Mesendoderm (in vitro differentiated cells): ENCODE measurements at regions not wholly inside any gene's neighbourhood (a gene's known extent, or its start where the extent isn't known, plus 50 kb on each side); places are given as distances from the start of the nearest gene placed in this dataset.

ENCODE experiments used
- DNase-seq: peaks from one replicate; pipeline ENCODE4 v3.0.0; 2013
- H2AK5ac ChIP-seq: 2 replicates; pipeline ENCODE4 v1.6.1; 2013; ENCODE audit warnings: low read length, inconsistent platforms
- H2BK120ac ChIP-seq: 2 replicates; pipeline ENCODE4 v1.6.1; 2013; ENCODE audit warnings: low read depth, mild to moderate bottlenecking, low read length, moderate library complexity, mixed read lengths
- H2BK15ac ChIP-seq: replicated peaks from 2 replicates; pipeline ENCODE4 v1.6.1; 2013; ENCODE audit warnings: low read depth, mild to moderate bottlenecking, moderate library complexity
- H2BK5ac ChIP-seq: 2 replicates; pipeline ENCODE4 v1.6.1; 2013; ENCODE audit warnings: low read length, inconsistent platforms
- H3K18ac ChIP-seq: 2 replicates; pipeline ENCODE4 v1.6.1; 2013; ENCODE audit warnings: mild to moderate bottlenecking, low read length, mixed read lengths
- H3K23ac ChIP-seq: one replicate; pipeline ENCODE4 v1.6.1; 2013; ENCODE audit warnings: low read length
- H3K27ac ChIP-seq: 2 replicates; pipeline ENCODE4 v1.5.1; 2013; ENCODE audit warnings: low read depth, mild to moderate bottlenecking, inconsistent platforms, low read length, moderate library complexity
- H3K27me3 ChIP-seq: 2 replicates; pipeline ENCODE4 v1.6.1; 2013; ENCODE audit warnings: low read length, control low read depth, mild to moderate bottlenecking, inconsistent platforms; ENCODE audit not compliant: insufficient read depth, poor library complexity
- H3K36me3 ChIP-seq: 2 replicates; pipeline ENCODE4 v1.6.1; 2013; ENCODE audit warnings: low read length, inconsistent platforms; ENCODE audit not compliant: control insufficient read depth, insufficient read depth
- H3K4ac ChIP-seq: one replicate; pipeline ENCODE4 v1.6.1; 2013; ENCODE audit warnings: low read depth, mild to moderate bottlenecking, low read length, moderate library complexity
- H3K4me1 ChIP-seq: 2 replicates; pipeline ENCODE4 v1.6.1; 2013; ENCODE audit warnings: low read depth, low read length, inconsistent platforms; ENCODE audit not compliant: control insufficient read depth
- H3K4me2 ChIP-seq: 2 replicates; pipeline ENCODE4 v1.6.1; 2013; ENCODE audit warnings: low read length
- H3K4me3 ChIP-seq: 2 replicates; pipeline ENCODE4 v1.5.1; 2013; ENCODE audit warnings: mild to moderate bottlenecking, low read length
- H3K56ac ChIP-seq: one replicate; pipeline ENCODE4 v1.6.1; 2013; ENCODE audit warnings: low read length
- H3K79me1 ChIP-seq: 2 replicates; pipeline ENCODE4 v1.6.1; 2013; ENCODE audit warnings: low read length, inconsistent platforms
- H3K79me2 ChIP-seq: 2 replicates; pipeline ENCODE4 v1.6.1; 2013; ENCODE audit warnings: mild to moderate bottlenecking, low read length; ENCODE audit not compliant: control insufficient read depth, insufficient read depth
- H3K9ac ChIP-seq: 2 replicates; pipeline ENCODE4 v1.6.1; 2013; ENCODE audit warnings: low read length, inconsistent platforms
- H4K5ac ChIP-seq: one replicate; pipeline ENCODE4 v1.6.1; 2013; ENCODE audit warnings: low read length
- H4K8ac ChIP-seq: one replicate; pipeline ENCODE4 v1.6.1; 2013; ENCODE audit warnings: low read depth, mild to moderate bottlenecking, control low read depth, low read length, moderate library complexity
- WGBS: extraction: QIAGEN DNeasy Blood & Tissue Kit; methylation state at CpG from one replicate; pipeline ENCODE4 v1.1.7; 2013; ENCODE audit warnings: low lambda C conversion rate, missing lambda C conversion rate; ENCODE audit not compliant: insufficient coverage; ENCODE audit errors: extremely low coverage; 5-methylcytosine and 5-hydroxymethylcytosine counted together

GRCh38 chr15:77822631-77823230 is 190.0 kb upstream of the LINGO1 start:
- Histone ChIP-seq H3K4me3 (no peak overlapping the region), H2BK120ac (no peak overlapping the region), H3K79me1 (no peaks in the 10 kb centered on the region), H4K5ac (no peak overlapping the region), H3K18ac (no peak overlapping the region), H2BK5ac (no peak overlapping the region), H3K4ac (no peak overlapping the region), H2BK15ac (no peak overlapping the region), H3K9ac (no peak overlapping the region), H3K4me2 (no peak overlapping the region), H3K36me3 (no peaks in the 10 kb centered on the region), H3K27me3 (peaks cover 23% of the 10 kb centered on the region), H3K27ac (no peak overlapping the region), H3K56ac (no peak overlapping the region), H2AK5ac (no peak overlapping the region), H3K23ac (no peak overlapping the region), H3K4me1 (peaks cover 4% of the 10 kb centered on the region), H3K79me2 (no peaks in the 10 kb centered on the region), H4K8ac (no peak overlapping the region)
- no CpG with 5 or more reads among the region's 7 CpGs for WGBS
- DNase-seq: no peak

- H3K4me1 ChIP-seq: peaks cover 4% of the 10 kb centered on the region
- no peak overlapping the region for H2BK120ac ChIP-seq
- no peaks in the 10 kb centered on the region for H3K79me1 ChIP-seq
- no peaks in the 10 kb centered on the region for H3K79me2 ChIP-seq
- no peak overlapping the region for H3K18ac ChIP-seq
- H3K27ac ChIP-seq: no peak overlapping the region
- H3K4ac ChIP-seq: no peak overlapping the region
- no peak overlapping the region for H3K9ac ChIP-seq
- H3K4me3 ChIP-seq: no peak overlapping the region
- WGBS: no CpG with 5 or more reads among the region's 2 CpGs
- peaks cover 25% of the 10 kb centered on the region for H3K27me3 ChIP-seq
- H2BK5ac ChIP-seq: no peak overlapping the region
- no peak for DNase-seq
- no peak overlapping the region for H3K4me2 ChIP-seq
- no peaks in the 10 kb centered on the region for H3K36me3 ChIP-seq
- H4K5ac ChIP-seq: no peak overlapping the region
- no peak overlapping the region for H3K56ac ChIP-seq
- H2AK5ac ChIP-seq: no peak overlapping the region
- H4K8ac ChIP-seq: no peak overlapping the region
- no peak overlapping the region for H2BK15ac ChIP-seq
- H3K23ac ChIP-seq: no peak overlapping the region
Observed at GRCh38 chr15:77821959-77822256, 189.2 kb upstream of the LINGO1 start.

GRCh38 chr15:77821188-77821958 is 188.7 kb upstream of the LINGO1 start:
- peak; percentile 63 for DNase-seq
- Histone ChIP-seq H2AK5ac (no peak overlapping the region), H3K9ac (no peak overlapping the region), H3K79me2 (no peaks in the 10 kb centered on the region), H3K18ac (no peak overlapping the region), H4K5ac (no peak overlapping the region), H3K4ac (no peak overlapping the region), H3K27ac (no peak overlapping the region), H2BK120ac (no peak overlapping the region), H2BK15ac (no peak overlapping the region), H3K4me2 (no peak overlapping the region), H3K79me1 (no peaks in the 10 kb centered on the region), H3K36me3 (no peaks in the 10 kb centered on the region), H2BK5ac (no peak overlapping the region), H3K27me3 (peaks cover 25% of the 10 kb centered on the region), H3K23ac (no peak overlapping the region), H4K8ac (no peak overlapping the region), H3K56ac (no peak overlapping the region), H3K4me3 (no peak overlapping the region), H3K4me1 (peaks cover 4% of the 10 kb centered on the region)
- WGBS: no CpG with 5 or more reads among the region's 12 CpGs

- H3K4me2 ChIP-seq: peak overlapping the region; percentile 82
- no peak overlapping the region for H3K18ac ChIP-seq
- no peak overlapping the region for H2BK15ac ChIP-seq
- no peaks in the 10 kb centered on the region for H3K36me3 ChIP-seq
- peaks cover 25% of the 10 kb centered on the region for H3K27me3 ChIP-seq
- H3K4me1 ChIP-seq: no peaks in the 10 kb centered on the region
- H2BK120ac ChIP-seq: no peak overlapping the region
- peak overlapping the region; percentile 5 for H3K56ac ChIP-seq
- no peak overlapping the region for H3K27ac ChIP-seq
- no peak overlapping the region for H3K4ac ChIP-seq
- H4K8ac ChIP-seq: no peak overlapping the region
- no peak overlapping the region for H3K4me3 ChIP-seq
- peak overlapping the region; percentile 13 for H3K9ac ChIP-seq
- H2AK5ac ChIP-seq: no peak overlapping the region
- no peaks in the 10 kb centered on the region for H3K79me1 ChIP-seq
- no peaks in the 10 kb centered on the region for H3K79me2 ChIP-seq
- H2BK5ac ChIP-seq: no peak overlapping the region
- no peak overlapping the region for H4K5ac ChIP-seq
- WGBS: no CpG with 5 or more reads among the region's 89 CpGs
- H3K23ac ChIP-seq: no peak overlapping the region
- peak; percentile 68 for DNase-seq
Observed at GRCh38 chr15:77819851-77820728, 187.4 kb upstream of the LINGO1 start.

- Histone ChIP-seq H2BK120ac (no peak overlapping the region), H3K56ac (peak overlapping the region; percentile 79), H3K9ac (peak overlapping the region; percentile 45), H3K27ac (no peak overlapping the region), H4K5ac (no peak overlapping the region), H3K27me3 (peaks cover 25% of the 10 kb centered on the region), H4K8ac (no peak overlapping the region), H2BK15ac (no peak overlapping the region), H2BK5ac (no peak overlapping the region), H3K36me3 (no peaks in the 10 kb centered on the region), H3K79me2 (no peaks in the 10 kb centered on the region), H3K4me1 (no peaks in the 10 kb centered on the region), H3K4me2 (peak overlapping the region; percentile 82), H3K79me1 (no peaks in the 10 kb centered on the region), H3K18ac (no peak overlapping the region), H3K4ac (no peak overlapping the region), H3K4me3 (peak overlapping the region; percentile 16), H2AK5ac (no peak overlapping the region), H3K23ac (no peak overlapping the region)
- no peak for DNase-seq
- no CpG with 5 or more reads among the region's 120 CpGs for WGBS
Observed at GRCh38 chr15:77819048-77819850, 186.5 kb upstream of the LINGO1 start.
